B cell (primary cell): ENCODE measurements at regions not wholly inside any gene's neighbourhood (a gene's known extent, or its start where the extent isn't known, plus 50 kb on each side); places are given as distances from the start of the nearest gene placed in this dataset.

Source experiments
- ATAC-seq: fragments of 200-7000 bp; cut with Tn5 transposase; one replicate; pipeline ENCODE4 v1.10.0; 2021; ENCODE audit warnings: low read depth, mild to moderate bottlenecking, moderate number of reproducible peaks, moderate library complexity
- CTCF ChIA-PET: fragments of 350-600 bp; sonication (Branson Sonifier 250); formaldehyde crosslinking; loops from one replicate; lab custom pipeline; 2021; ENCODE audit warnings: antibody characterized with exemption, inconsistent platforms; lab: Charles Lee
- POLR2A ChIA-PET: fragments of 350-600 bp; sonication (Branson Sonifier 250); formaldehyde crosslinking; loops from one replicate; lab custom pipeline; 2021; ENCODE audit warnings: antibody characterized with exemption; lab: Charles Lee
- DNase-seq: peaks from one replicate; pipeline ENCODE4 v3.0.0; 2013
- H2AFZ ChIP-seq: 2 replicates; pipeline ENCODE4 v1.6.1; 2012; ENCODE audit warnings: mild to moderate bottlenecking, low read depth, low read length; ENCODE audit not compliant: insufficient read depth, poor library complexity, severe bottlenecking
- H3K27ac ChIP-seq, 2 donors: 1 replicate in 1 of 2; 2 replicates in 1 of 2; pipeline ENCODE4 v1.5.1; 2012 to 2013; ENCODE audit warnings: low read length in 2 of 2, mild to moderate bottlenecking in 2 of 2, moderate library complexity in 1 of 2
- H3K27me3 ChIP-seq, 4 experiments: fragments of 200-600 bp in 1 of 4; sonication (generic) in 1 of 4; replicated peaks in 1 of 4; 1 replicate in 2 of 4; 2 replicates in 2 of 4; pipeline versions ENCODE4 v1.6.1 to v1.7.0; 2013 to 2016; ENCODE audit warnings: low read length in 3 of 4, mild to moderate bottlenecking in 2 of 4, mixed read lengths in 1 of 4, moderate library complexity in 1 of 4; ENCODE audit not compliant: insufficient read depth in 4 of 4, control insufficient read depth in 3 of 4; ENCODE audit errors: control extremely low read depth in 1 of 4
- H3K36me3 ChIP-seq, 2 experiments: replicated peaks in 1 of 2; 1 replicate in 1 of 2; 2 replicates in 1 of 2; pipeline versions ENCODE4 v1.6.1 to v1.7.1; 2013; ENCODE audit warnings: low read length in 1 of 2; ENCODE audit not compliant: insufficient read depth in 2 of 2, control insufficient read depth in 1 of 2; ENCODE audit errors: control extremely low read depth in 1 of 2, extremely low read depth in 1 of 2
- H3K4me1 ChIP-seq, 2 donors: fragments of 200-600 bp in 1 of 2; sonication (generic) in 1 of 2; 1 replicate in 1 of 2; 2 replicates in 1 of 2; pipeline versions ENCODE4 v1.5.1 to v1.6.1; 2013 to 2017; ENCODE audit warnings: low read length in 2 of 2; ENCODE audit not compliant: control insufficient read depth in 2 of 2, insufficient read depth in 2 of 2
- H3K4me2 ChIP-seq: replicated peaks from 2 replicates; pipeline ENCODE3; 2012; ENCODE audit warnings: mild to moderate bottlenecking, low read depth, low read length; ENCODE audit not compliant: poor library complexity, severe bottlenecking
- H3K4me3 ChIP-seq, 5 experiments: fragments of 200-600 bp in 1 of 5; sonication (generic) in 1 of 5; 1 replicate in 3 of 5; 2 replicates in 2 of 5; pipeline versions ENCODE4 v1.5.1 to v1.7.0; 2011 to 2016; ENCODE audit warnings: low read length in 4 of 5, mild to moderate bottlenecking in 4 of 5, low read depth in 2 of 5, control low read depth in 1 of 5, moderate library complexity in 1 of 5; ENCODE audit not compliant: insufficient read depth in 1 of 5; ENCODE audit errors: control extremely low read depth in 1 of 5, extremely low read depth in 1 of 5
- H3K79me2 ChIP-seq: fragments of 200-600 bp; sonication (generic); one replicate; pipeline ENCODE4 v1.6.0; 2016; ENCODE audit warnings: low read length; ENCODE audit not compliant: control insufficient read depth, insufficient read depth
- H3K9ac ChIP-seq: fragments of 200-600 bp; sonication (generic); 2 replicates; pipeline ENCODE4 v1.6.1; 2017; ENCODE audit warnings: mild to moderate bottlenecking, low read length, moderate library complexity
- H3K9me3 ChIP-seq, 3 donors: one replicate each; pipeline versions ENCODE4 v1.6.1 to v1.7.1; 2013; ENCODE audit warnings: low read length in 2 of 3; ENCODE audit not compliant: control insufficient read depth in 2 of 3, insufficient read depth in 1 of 3; ENCODE audit errors: control extremely low read depth in 1 of 3
- H4K20me1 ChIP-seq: 2 replicates; pipeline ENCODE4 v1.6.0; 2012; ENCODE audit warnings: mild to moderate bottlenecking, low read length; ENCODE audit not compliant: insufficient read depth, control insufficient read depth, poor library complexity, severe bottlenecking
- H3K27ac Mint-ChIP-seq: one replicate; pipeline ENCODE4 v1.8.0; 2021; ENCODE audit warnings: mixed read lengths
- H3K27me3 Mint-ChIP-seq: one replicate; pipeline ENCODE4 v1.8.0; 2021; ENCODE audit warnings: mixed read lengths
- H3K4me1 Mint-ChIP-seq: one replicate; pipeline ENCODE4 v1.8.0; 2021; ENCODE audit warnings: mixed read lengths
- H3K4me3 Mint-ChIP-seq: one replicate; pipeline ENCODE4 v1.8.0; 2021; ENCODE audit warnings: mixed read lengths
- H3K9me3 Mint-ChIP-seq: one replicate; pipeline ENCODE4 v1.8.0; 2022; ENCODE audit warnings: mixed read lengths; ENCODE audit not compliant: insufficient read depth
- CTCF ChIP-seq: fragments of 200-600 bp; IDR thresholded peaks from one replicate; pipeline ENCODE4 v1.8.0; 2022; ENCODE audit warnings: antibody characterized with exemption, mild to moderate bottlenecking
- EZH2 ChIP-seq: IDR thresholded peaks from 2 replicates; pipeline ENCODE4 v1.6.1; 2012; ENCODE audit warnings: borderline replicate concordance, low read depth, mild to moderate bottlenecking, moderate library complexity, low read length; ENCODE audit not compliant: insufficient read depth, poor library complexity, severe bottlenecking
- WGBS: methylation state at CpG from one replicate; pipeline ENCODE4 v1.1.5; 2013; ENCODE audit warnings: missing lambda C conversion rate; ENCODE audit not compliant: insufficient coverage; 5-methylcytosine and 5-hydroxymethylcytosine counted together
- intact Hi-C: fragments of 100-400 bp; cut with micrococcal nuclease; formaldehyde crosslinking; loops from one replicate; pipeline ENCODE4 v1.10.0; 2022

- H3K9me3 Mint-ChIP-seq, result no peaks in the 10 kb centered on the region
- H4K20me1 ChIP-seq, result no peaks in the 10 kb centered on the region
- H3K4me1 ChIP-seq, result no peaks in the 10 kb centered on the region
- H3K4me1 Mint-ChIP-seq, result no peaks in the 10 kb centered on the region
- TF ChIP-seq EZH2, result no peak
- no peak for TF ChIP-seq CTCF
- no peak overlapping the region for H3K27ac Mint-ChIP-seq
- H3K4me2 ChIP-seq, result no peak overlapping the region
- CTCF ChIA-PET, result no interaction called here
- no peaks in the 10 kb centered on the region for H3K36me3 ChIP-seq
- WGBS, result 72% methylated on average over 4 of the region's 10 CpGs
- POLR2A ChIA-PET, result no interaction called here
- no peak overlapping the region for H3K4me3 Mint-ChIP-seq
- peaks cover 0 to 4% (median 0%) of the 10 kb centered on the region in 4 experiments for H3K27me3 ChIP-seq
- no peak overlapping the region for H2AFZ ChIP-seq
- no peak overlapping the region for H3K9ac ChIP-seq
- intact Hi-C loops, result no loop called here
- no peaks in the 10 kb centered on the region for H3K79me2 ChIP-seq
- no peak overlapping the region for H3K4me3 ChIP-seq
- no peak overlapping the region for H3K27ac ChIP-seq
- no peak for ATAC-seq
- peaks cover 42% of the 10 kb centered on the region for H3K27me3 Mint-ChIP-seq
- DNase-seq, result no peak
- H3K9me3 ChIP-seq, result no peaks in the 10 kb centered on the region
Measured at GRCh38 chr20:48166082-48166835, 381.0 kb upstream of the SULF2 start.

- Mint-ChIP-seq H3K27me3 (peaks cover 44% of the 10 kb centered on the region), H3K27ac (no peak overlapping the region), H3K9me3 (no peaks in the 10 kb centered on the region), H3K4me3 (no peak overlapping the region), H3K4me1 (no peaks in the 10 kb centered on the region)
- Histone ChIP-seq H3K4me2 (no peak overlapping the region), H3K36me3 (no peaks in the 10 kb centered on the region), H3K27me3 (peaks cover 0 to 9% (median 0%) of the 10 kb centered on the region in 4 experiments), H3K79me2 (no peaks in the 10 kb centered on the region), H3K9ac (no peak overlapping the region), H3K4me3 (no peak overlapping the region), H3K9me3 (no peaks in the 10 kb centered on the region), H2AFZ (no peak overlapping the region), H4K20me1 (no peaks in the 10 kb centered on the region), H3K4me1 (no peaks in the 10 kb centered on the region), H3K27ac (no peak overlapping the region)
- intact Hi-C loops, result no loop called here
- 86% methylated on average over 5 of the region's 9 CpGs for WGBS
- DNase-seq, result no peak
- no peak for ATAC-seq
- ChIA-PET POLR2A (no interaction called here), CTCF (no interaction called here)
- TF ChIP-seq CTCF (no peak), EZH2 (no peak)
Measured at GRCh38 chr20:48165401-48165685, 380.1 kb upstream of the SULF2 start.
